K562 (cell line): ENCODE measurements at regions not wholly inside any gene's neighbourhood (a gene's known extent, or its start where the extent isn't known, plus 50 kb on each side); places are given as distances from the start of the nearest gene placed in this dataset.

Source experiments
- ATAC-seq: fragments of 200-7000 bp; cut with Tn5 transposase; 3 replicates; pipeline ENCODE4 v1.9.1; 2020; ENCODE audit warnings: moderate library complexity
- BruUV-seq: library from RNA; stranded (reverse); fragments of 400-500 nt; replicated peaks from 2 replicates; lab custom pipeline; 2021; lab: Mats Ljungman, UMichigan
- CTCF ChIA-PET: fragments of 300-600 bp; formaldehyde crosslinking; extraction: SDS; loops from one replicate; lab custom pipeline; 2021; ENCODE audit warnings: low intra/inter-chr PET ratio; lab: Yijun Ruan, JAX
- POLR2A ChIA-PET: fragments of 300-600, 350-650 bp; sonication (Branson Sonifier 250); formaldehyde crosslinking; extraction: SDS; loops from one replicate; lab custom pipeline; 2021; ENCODE audit warnings: antibody characterized with exemption, inconsistent platforms; lab: Yijun Ruan, JAX
- DNase-seq, 4 experiments: peaks; one replicate each; pipeline versions ENCODE4 v3.0.0 to v3.0.0-alpha.2; 2011 to 2018; ENCODE audit warnings: low spot score in 3 of 4, mixed read lengths in 3 of 4; ENCODE audit errors: extremely low read depth in 1 of 4
- FAIRE-seq: peaks from 2 replicates; lab custom pipeline; 2011; peaks lifted over from hg19 to GRCh38; lab: Jason Lieb, UNC
- H2AFZ ChIP-seq: 2 replicates; pipeline ENCODE4 v1.6.0; 2011; ENCODE audit warnings: low read depth, low read length, control low read depth, inconsistent platforms
- H3K27ac ChIP-seq: fragments of 200-600 bp; 3 replicates; pipeline ENCODE4 v1.8.0; 2011; ENCODE audit warnings: low read depth, mild to moderate bottlenecking, control low read depth, inconsistent platforms, low read length, moderate library complexity, mixed read lengths; ENCODE audit errors: extremely low read depth
- H3K27me3 ChIP-seq, 2 experiments: fragments of 300-600 bp in 1 of 2; 2 replicates in 1 of 2; 3 replicates in 1 of 2; pipeline versions ENCODE4 v1.6.0 to v1.8.0; 2011; ENCODE audit warnings: inconsistent platforms in 2 of 2, low read length in 2 of 2, mild to moderate bottlenecking in 1 of 2, mixed read lengths in 1 of 2, moderate library complexity in 1 of 2; ENCODE audit not compliant: control insufficient read depth in 2 of 2, insufficient read depth in 2 of 2
- H3K36me3 ChIP-seq: fragments of 300-600 bp; 3 replicates; pipeline ENCODE4 v1.8.0; 2011; ENCODE audit warnings: mild to moderate bottlenecking, low read length, inconsistent platforms; ENCODE audit not compliant: control insufficient read depth, insufficient read depth
- H3K4me1 ChIP-seq, 2 experiments: fragments of 200-600 bp in 1 of 2; replicated peaks in 1 of 2; 2 replicates in 1 of 2; 3 replicates in 1 of 2; pipeline versions ENCODE4 v1.5.1 to v1.8.0; 2011; ENCODE audit warnings: inconsistent platforms in 2 of 2, low read length in 2 of 2, mild to moderate bottlenecking in 1 of 2, mixed read lengths in 1 of 2, moderate library complexity in 1 of 2; ENCODE audit not compliant: control insufficient read depth in 2 of 2, insufficient read depth in 2 of 2
- H3K4me2 ChIP-seq: 2 replicates; pipeline ENCODE4 v1.6.1; 2011; ENCODE audit warnings: low read length, control low read depth, inconsistent platforms, mixed read lengths; ENCODE audit not compliant: insufficient read depth
- H3K4me3 ChIP-seq: fragments of 200-600 bp; sonication (generic), shearing (Covaris generic); 2 replicates; pipeline ENCODE4 v1.5.1; 2016; ENCODE audit warnings: control low read depth, inconsistent platforms
- H3K79me2 ChIP-seq: fragments of 200-600 bp; 3 replicates; pipeline ENCODE4 v1.8.0; 2011; ENCODE audit warnings: low read length, inconsistent platforms; ENCODE audit not compliant: control insufficient read depth, insufficient read depth
- H3K9ac ChIP-seq, 2 experiments: 2 replicates each; pipeline versions ENCODE4 v1.6.0 to v1.6.1; 2011; ENCODE audit warnings: low read depth in 2 of 2, low read length in 2 of 2, control low read depth in 1 of 2, inconsistent platforms in 1 of 2, mild to moderate bottlenecking in 1 of 2, mixed read lengths in 1 of 2; ENCODE audit not compliant: insufficient read depth in 1 of 2
- H3K9me1 ChIP-seq: one replicate; pipeline ENCODE4 v1.6.0; 2011; ENCODE audit warnings: inconsistent platforms, mild to moderate bottlenecking, low read length, moderate library complexity; ENCODE audit not compliant: control insufficient read depth, insufficient read depth
- H3K9me3 ChIP-seq: replicated peaks from 2 replicates; pipeline ENCODE4 v1.5.1; 2011; ENCODE audit warnings: low read depth, low read length, inconsistent platforms; ENCODE audit not compliant: control insufficient read depth, insufficient read depth
- H4K20me1 ChIP-seq: replicated peaks from 2 replicates; pipeline ENCODE4 v1.6.1; 2011; ENCODE audit warnings: low read length, inconsistent platforms, mixed read lengths; ENCODE audit not compliant: control insufficient read depth, insufficient read depth
- CAMTA2 ChIP-seq: fragments of 250-450 bp; sonication (Bioruptor Pico); conservative IDR thresholded peaks from 2 replicates; pipeline ENCODE4 v1.5.1; 2022
- CCNT2 ChIP-seq: IDR thresholded peaks from 2 replicates; pipeline ENCODE4 v1.6.1; 2011; ENCODE audit warnings: borderline replicate concordance, low read depth, mild to moderate bottlenecking, moderate library complexity, mixed read lengths, low read length; ENCODE audit not compliant: insufficient read length; ENCODE audit errors: extremely low read depth
- CHD1 ChIP-seq: fragments of 200-600 bp; sonication (generic); IDR thresholded peaks from one replicate; pipeline ENCODE4 v1.6.1; 2012; ENCODE audit warnings: mild to moderate bottlenecking, moderate library complexity, low read length, inconsistent platforms
- COPS2 ChIP-seq: fragments of 450-650 bp; conservative IDR thresholded peaks from 2 replicates; pipeline ENCODE4 v1.6.1; 2016; ENCODE audit warnings: mild to moderate bottlenecking, moderate library complexity
- DIDO1 ChIP-seq: fragments of 450-650 bp; IDR thresholded peaks from 2 replicates; pipeline ENCODE4 v1.6.1; 2016; ENCODE audit warnings: low read depth, missing biosample characterization, missing genetic modification characterization
- ESRRB ChIP-seq: fragments of 250-450 bp; sonication (Bioruptor Pico); IDR thresholded peaks from 2 replicates; pipeline ENCODE4 v1.5.0; 2020; ENCODE audit warnings: mild to moderate bottlenecking, moderate library complexity, borderline replicate concordance
- HMGXB4 ChIP-seq: sonication (generic); formaldehyde crosslinking; IDR thresholded peaks from 2 replicates; pipeline ENCODE4 v1.8.1; 2023; ENCODE audit warnings: mild to moderate bottlenecking, missing genetic modification reagents
- HOMEZ ChIP-seq: fragments of 250-450 bp; sonication (Bioruptor Pico); IDR thresholded peaks from 2 replicates; pipeline ENCODE4 v1.4.0; 2020; ENCODE audit warnings: mild to moderate bottlenecking, moderate library complexity
- JUN ChIP-seq, 2 experiments: sonication (generic) in 1 of 2; formaldehyde crosslinking in 1 of 2; IDR thresholded peaks; 2 replicates each; pipeline versions ENCODE4 v1.6.1 to v1.8.0; 2012 to 2022; ENCODE audit warnings: borderline replicate concordance in 2 of 2, mild to moderate bottlenecking in 2 of 2, improper control_type of control experiment in 1 of 2, low read depth in 1 of 2, low read length in 1 of 2, missing genetic modification reagents in 1 of 2
- KLF6 ChIP-seq: fragments of 250-450 bp; sonication (Bioruptor Pico); IDR thresholded peaks from 2 replicates; pipeline ENCODE4 v1.4.0; 2020; ENCODE audit warnings: mild to moderate bottlenecking, moderate library complexity, borderline replicate concordance
- RBM17 ChIP-seq: fragments of 200-400 bp; formaldehyde crosslinking; IDR thresholded peaks from 2 replicates; pipeline ENCODE4 v1.6.1; 2017; ENCODE audit warnings: low read depth, mild to moderate bottlenecking, low read length, borderline replicate concordance
- SMC3 ChIP-seq: conservative IDR thresholded peaks from 2 replicates; pipeline ENCODE4 v1.6.1; 2011; ENCODE audit warnings: low read depth, low read length, improper control_type of control experiment; ENCODE audit not compliant: insufficient read depth
- SPI1 ChIP-seq: IDR thresholded peaks from 2 replicates; pipeline ENCODE4 v1.6.1; 2011; ENCODE audit warnings: low read depth, low read length, control low read depth, borderline replicate concordance
- SRSF1 ChIP-seq: fragments of 200-400 bp; formaldehyde crosslinking; IDR thresholded peaks from 2 replicates; pipeline ENCODE4 v1.6.1; 2017; ENCODE audit warnings: mild to moderate bottlenecking, low read depth, low read length, moderate library complexity
- TOE1 ChIP-seq, 2 experiments: fragments of 450-650 bp in 1 of 2; sonication (generic) in 1 of 2; formaldehyde crosslinking in 1 of 2; IDR thresholded peaks; 2 replicates each; pipeline versions ENCODE4 v1.7.1 to v1.8.0; 2016 to 2022; ENCODE audit warnings: borderline replicate concordance in 2 of 2, mild to moderate bottlenecking in 2 of 2, antibody characterized with exemption in 1 of 2, inconsistent platforms in 1 of 2, low read depth in 1 of 2, missing genetic modification reagents in 1 of 2, moderate library complexity in 1 of 2
- WHSC1 ChIP-seq: IDR thresholded peaks from one replicate; pipeline ENCODE4 v1.6.1; 2012; ENCODE audit warnings: low read length, control low read depth, inconsistent platforms
- XRCC4 ChIP-seq: IDR thresholded peaks from one replicate; pipeline ENCODE4 v1.6.1; 2011; ENCODE audit not compliant: insufficient read depth, insufficient read length; ENCODE audit errors: extremely low read depth
- XRCC5 ChIP-seq: fragments of 200-400 bp; formaldehyde crosslinking; IDR thresholded peaks from 2 replicates; pipeline ENCODE4 v1.6.1; 2017; ENCODE audit warnings: low read depth, mild to moderate bottlenecking, low read length
- ZNF717 ChIP-seq: fragments of 250-450 bp; sonication (Bioruptor Pico); IDR thresholded peaks from 2 replicates; pipeline ENCODE4 v1.5.0; 2021
- WGBS: fragments of 100-300 bp; shearing (Covaris generic); methylation state at CpG from one replicate; pipeline ENCODE4 v1.1.6; 2016; ENCODE audit warnings: low coverage, mixed read lengths; ENCODE audit not compliant: insufficient coverage; ENCODE audit errors: missing lambda C conversion rate; 5-methylcytosine and 5-hydroxymethylcytosine counted together
- in situ Hi-C: fragments of 300-500 bp; cut with MboI; formaldehyde crosslinking; loops from 4 replicates; pipeline ENCODE4 v1.15.0; 2018; ENCODE audit warnings: inconsistent platforms, mixed read lengths
- intact Hi-C: fragments of 100-400 bp; cut with micrococcal nuclease; formaldehyde crosslinking; loops from 2 replicates; pipeline ENCODE4 v1.14.2; 2022

GRCh38 chr17:72184805-72185204, 64.0 kb downstream of the SOX9 start:
- H3K9me1 ChIP-seq = no peaks in the 10 kb centered on the region
- CTCF ChIA-PET = no interaction called here
- H3K36me3 ChIP-seq = no peaks in the 10 kb centered on the region
- POLR2A ChIA-PET = no interaction called here
- no peak overlapping the region for H3K4me2 ChIP-seq
- H4K20me1 ChIP-seq = no peaks in the 10 kb centered on the region
- ATAC-seq (no peak), DNase-seq (no peak), FAIRE-seq (no peak)
- no peak for TF ChIP-seq XRCC4
- TF ChIP-seq CAMTA2 = no peak
- TF ChIP-seq SPI1 = no peak
- no peak for TF ChIP-seq XRCC5
- no peak for TF ChIP-seq SRSF1
- TF ChIP-seq CCNT2 = no peak
- no peak for TF ChIP-seq TOE1 (IDR thresholded peaks at IDR 0.05; ENCODE audit: borderline replicate concordance)
- no peak for TF ChIP-seq TOE1 (CRISPR knock-in tag; IDR thresholded peaks at IDR 0.05; ENCODE audit: borderline replicate concordance, low read depth)
- no peak for TF ChIP-seq KLF6
- TF ChIP-seq SMC3 = no peak
- TF ChIP-seq ESRRB = no peak
- TF ChIP-seq HOMEZ (CRISPR knock-in tag) = no peak
- TF ChIP-seq DIDO1 (tag) = no peak
- no peak for TF ChIP-seq CHD1
- no peak for TF ChIP-seq HMGXB4 (CRISPR knock-in tag)
- TF ChIP-seq COPS2 = no peak
- TF ChIP-seq RBM17 = no peak
- no peak for TF ChIP-seq ZNF717
- TF ChIP-seq WHSC1 = no peak
- no peak for TF ChIP-seq JUN (IDR thresholded peaks at IDR 0.05; ENCODE audit: borderline replicate concordance, low read depth, low read length)
- TF ChIP-seq JUN (CRISPR knock-in tag; IDR thresholded peaks at IDR 0.05; ENCODE audit: borderline replicate concordance) = no peak
- H3K4me3 ChIP-seq = no peak overlapping the region
- intact Hi-C loops = no loop called here
- H3K27ac ChIP-seq = no peak overlapping the region
- H3K9me3 ChIP-seq = no peaks in the 10 kb centered on the region
- no peaks in the 10 kb centered on the region for H3K4me1 ChIP-seq
- in situ Hi-C loops = no loop called here
- no peaks in the 10 kb centered on the region for H3K27me3 ChIP-seq
- no peak overlapping the region for H2AFZ ChIP-seq
- no peaks in the 10 kb centered on the region for H3K79me2 ChIP-seq
- 3% methylated on average over 6 of the region's 6 CpGs for WGBS
- no peak overlapping the region for H3K9ac ChIP-seq
- no TSS peak for BruUV-seq
